A673 (cell line): ENCODE measurements at regions not wholly inside any gene's neighbourhood (a gene's known extent, or its start where the extent isn't known, plus 50 kb on each side); places are given as distances from the start of the nearest gene placed in this dataset.

ENCODE experiments used
- EZH2 ChIP-seq: fragments of 200-600 bp; sonication (generic); IDR thresholded peaks from 2 replicates; pipeline ENCODE4 v1.6.1; 2017; ENCODE audit warnings: borderline replicate concordance, low read depth, mild to moderate bottlenecking, mixed read lengths, antibody characterized with exemption, low read length; ENCODE audit not compliant: poor library complexity, severe bottlenecking
- TF ChIP-seq, protein P1 (sequence below): fragments of 300-800, 200-600 bp; sonication (generic); conservative IDR thresholded peaks from 2 replicates; pipeline ENCODE4 v1.5.1; 2017; ENCODE audit warnings: low read depth, mild to moderate bottlenecking, antibody characterized with exemption, low read length, moderate library complexity, mixed read lengths

DNA sequence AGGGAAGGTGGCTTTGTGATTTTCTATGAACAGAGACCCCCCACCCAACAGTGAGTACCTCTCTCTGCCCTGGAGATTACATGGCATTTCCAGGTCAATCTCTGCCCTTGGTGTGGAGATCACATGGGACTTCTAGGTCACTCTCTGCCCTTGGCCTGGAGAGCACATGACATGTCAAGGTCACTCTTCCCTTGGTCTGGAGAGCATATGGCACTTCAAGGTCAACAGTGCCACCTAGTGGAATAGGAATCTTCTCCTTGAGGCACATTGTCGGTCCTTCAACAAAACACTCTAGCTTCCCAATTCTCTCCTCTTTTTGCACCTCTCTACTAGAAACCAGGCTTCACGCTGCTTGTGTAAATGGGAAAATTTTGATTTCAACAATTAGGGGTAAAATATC is 66.2 kb upstream of the TACR3 start:
- no peak for TF ChIP-seq EZH2
- TF ChIP-seq, protein P1, sequence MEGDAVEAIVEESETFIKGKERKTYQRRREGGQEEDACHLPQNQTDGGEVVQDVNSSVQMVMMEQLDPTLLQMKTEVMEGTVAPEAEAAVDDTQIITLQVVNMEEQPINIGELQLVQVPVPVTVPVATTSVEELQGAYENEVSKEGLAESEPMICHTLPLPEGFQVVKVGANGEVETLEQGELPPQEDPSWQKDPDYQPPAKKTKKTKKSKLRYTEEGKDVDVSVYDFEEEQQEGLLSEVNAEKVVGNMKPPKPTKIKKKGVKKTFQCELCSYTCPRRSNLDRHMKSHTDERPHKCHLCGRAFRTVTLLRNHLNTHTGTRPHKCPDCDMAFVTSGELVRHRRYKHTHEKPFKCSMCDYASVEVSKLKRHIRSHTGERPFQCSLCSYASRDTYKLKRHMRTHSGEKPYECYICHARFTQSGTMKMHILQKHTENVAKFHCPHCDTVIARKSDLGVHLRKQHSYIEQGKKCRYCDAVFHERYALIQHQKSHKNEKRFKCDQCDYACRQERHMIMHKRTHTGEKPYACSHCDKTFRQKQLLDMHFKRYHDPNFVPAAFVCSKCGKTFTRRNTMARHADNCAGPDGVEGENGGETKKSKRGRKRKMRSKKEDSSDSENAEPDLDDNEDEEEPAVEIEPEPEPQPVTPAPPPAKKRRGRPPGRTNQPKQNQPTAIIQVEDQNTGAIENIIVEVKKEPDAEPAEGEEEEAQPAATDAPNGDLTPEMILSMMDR, result peak; percentile 63
